Stimulated activated CD8-positive, alpha-beta memory T cell treated with anti-CD3 and anti-CD28 coated beads, Interleukin-7, amount 100 ng/mL, for 4 hours (primary cell): ENCODE measurements at regions not wholly inside any gene's neighbourhood (a gene's known extent, or its start where the extent isn't known, plus 50 kb on each side); places are given as distances from the start of the nearest gene placed in this dataset.

Source experiments
- DNase-seq, 2 donors: peaks; one replicate each; pipeline ENCODE4 v3.0.0-alpha.2; 2020; ENCODE audit warnings: low read depth in 2 of 2

GRCh38 chr15:62976301-62976881 lies 66.2 kb upstream of the TPM1 start:
- DNase-seq, result no peak

- DNase-seq, result no peak
Measured at GRCh38 chr15:62977952-62978811, 64.4 kb upstream of the TPM1 start.

GRCh38 chr15:62979252-62979651 lies 63.3 kb upstream of the TPM1 start:
- no peak for DNase-seq

- no peak for DNase-seq
Measured at GRCh38 chr15:62981071-62981470, 61.5 kb upstream of the TPM1 start.

- no peak for DNase-seq
Measured at GRCh38 chr15:62983956-62984355, 58.6 kb upstream of the TPM1 start.

GRCh38 chr15:62985768-62986167 lies 56.8 kb upstream of the TPM1 start:
- no peak for DNase-seq

GRCh38 chr15:62986948-62987347 lies 55.6 kb upstream of the TPM1 start:
- DNase-seq, result no peak

- DNase-seq, result no peak
Measured at GRCh38 chr15:62988701-62989100, 53.8 kb upstream of the TPM1 start.

GRCh38 chr15:62989366-62990055 lies 53.0 kb upstream of the TPM1 start:
- no peak for DNase-seq

- no peak for DNase-seq
Measured at GRCh38 chr15:62991698-62992097, 50.8 kb upstream of the TPM1 start.

GRCh38 chr15:62992302-62992701 lies 50.2 kb upstream of the TPM1 start:
- no peak for DNase-seq
